HG03045 (cell line): ENCODE measurements at regions not wholly inside any gene's neighbourhood (a gene's known extent, or its start where the extent isn't known, plus 50 kb on each side); places are given as distances from the start of the nearest gene placed in this dataset.

ENCODE experiments used
- ATAC-seq: cut with Tn5 transposase; IDR thresholded peaks from one replicate; pipeline ENCODE4 v1.9.1; 2021; ENCODE audit warnings: mild to moderate bottlenecking, moderate library complexity; ENCODE audit not compliant: unreplicated experiment

DNA sequence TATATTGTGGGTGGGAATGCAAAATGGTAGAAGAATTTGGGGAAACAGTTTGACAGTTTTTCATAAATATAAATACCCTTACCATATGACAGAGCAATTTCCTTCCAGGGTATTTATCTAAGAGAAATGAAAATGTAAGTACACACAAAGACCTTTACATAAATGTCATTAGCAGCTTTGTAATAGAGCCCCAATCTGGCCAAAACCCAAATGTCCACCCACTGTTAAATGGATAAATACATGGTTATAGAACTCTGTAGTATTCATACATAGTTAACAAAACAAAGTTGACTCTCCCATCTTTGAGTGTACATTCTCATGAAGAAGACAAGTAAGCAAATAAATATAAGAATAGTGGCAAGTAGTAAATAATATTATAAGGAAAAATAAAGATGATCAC is 514.8 kb upstream of the NOX3 start:
- ATAC-seq: no peak

DNA sequence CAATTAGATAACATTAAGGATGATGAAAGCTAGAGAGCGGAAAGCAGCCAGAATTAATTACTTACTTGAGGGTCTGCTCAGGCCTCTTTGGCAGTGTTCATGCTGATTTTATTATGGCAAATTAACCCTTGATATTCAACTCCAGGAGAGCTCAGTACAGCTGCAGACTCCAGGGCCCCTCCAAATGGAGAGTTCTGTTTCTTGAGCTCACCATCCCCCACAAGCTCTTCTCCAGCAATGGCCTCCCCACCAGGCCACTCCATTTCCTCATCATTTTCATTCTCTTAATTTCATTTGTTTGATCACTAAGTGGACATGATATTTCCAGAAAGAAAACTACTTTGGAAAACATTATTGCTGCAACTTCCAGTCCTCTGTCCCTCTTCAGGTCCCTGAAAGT is 513.3 kb upstream of the NOX3 start:
- no peak for ATAC-seq

DNA sequence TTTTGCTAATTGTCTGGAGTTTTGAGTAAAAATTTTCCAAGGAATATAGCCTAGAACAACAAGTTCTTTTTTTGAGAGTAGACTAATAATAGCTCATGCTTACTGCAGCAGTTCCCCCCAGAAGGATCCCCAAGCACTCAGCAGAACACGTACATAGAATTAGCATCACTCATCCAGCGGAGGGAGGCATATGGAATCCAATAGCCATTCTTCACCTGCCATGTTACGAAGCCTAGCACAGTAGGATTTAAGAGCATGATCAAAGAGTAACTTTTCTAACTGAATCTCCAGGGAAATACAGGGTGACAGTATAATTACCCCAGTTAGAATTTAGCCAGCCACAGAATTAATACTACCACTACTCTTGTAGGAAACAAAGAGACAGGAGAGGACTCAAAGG is 511.7 kb upstream of the NOX3 start:
- ATAC-seq: no peak

DNA sequence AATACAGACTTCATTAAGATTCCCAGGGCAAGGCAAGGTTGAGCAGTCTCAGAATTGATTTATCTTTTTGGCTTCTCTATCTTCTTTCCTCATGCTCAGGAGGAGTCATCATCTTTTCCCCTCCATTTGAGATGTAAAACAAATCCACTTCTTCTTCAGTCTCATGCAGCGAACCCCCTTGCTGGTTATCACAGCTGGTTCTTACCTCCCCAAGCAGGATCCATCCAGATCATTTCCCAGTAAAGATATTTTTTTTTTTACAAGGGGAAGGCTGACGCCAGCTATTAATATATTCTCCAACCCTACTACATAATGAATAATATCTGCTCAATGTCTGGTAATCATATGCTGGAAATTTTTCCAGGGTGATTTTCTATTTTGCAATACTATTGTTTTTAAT is 508.9 kb upstream of the NOX3 start:
- no peak for ATAC-seq

DNA sequence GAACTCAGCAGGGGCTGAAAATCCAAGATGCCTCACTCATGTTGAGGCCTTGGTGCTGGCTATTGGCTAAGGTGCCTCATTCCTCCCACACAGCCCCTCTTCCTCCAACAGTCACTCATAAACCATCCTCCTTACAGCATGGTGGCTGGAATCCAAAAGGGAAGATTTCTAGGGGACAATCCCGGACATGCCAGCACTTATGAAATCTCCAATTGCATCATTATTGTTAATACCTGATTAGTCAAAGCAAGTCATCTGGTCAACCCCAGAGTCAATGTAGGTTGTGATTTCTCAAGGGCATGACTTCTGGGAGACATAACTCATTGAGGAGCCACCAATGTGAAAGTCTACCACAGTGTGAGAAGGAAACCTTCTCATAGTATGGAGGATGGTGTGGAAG is 506.6 kb upstream of the NOX3 start:
- no peak for ATAC-seq

GRCh38 chr6:155959898-155960495 is 504.4 kb upstream of the NOX3 start:
- no peak for ATAC-seq

DNA sequence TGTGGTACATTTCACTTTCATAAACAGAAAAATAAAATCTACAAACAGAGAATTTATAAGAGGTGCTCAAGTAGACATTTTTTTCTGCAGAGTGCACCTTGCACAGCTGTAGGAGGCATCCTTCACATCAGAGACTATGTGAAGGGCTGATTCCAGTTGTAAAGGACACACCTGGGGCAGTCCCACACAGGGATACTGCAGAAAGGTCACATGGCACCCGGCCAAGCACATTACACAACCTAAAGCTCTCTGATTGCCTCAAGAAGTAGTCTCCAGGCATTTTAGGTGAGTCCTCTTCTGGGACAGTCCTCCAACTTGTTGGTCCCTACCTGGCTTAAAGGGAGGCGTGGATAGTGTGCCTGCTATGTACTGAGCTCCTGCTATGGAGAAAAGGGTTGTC is 502.9 kb upstream of the NOX3 start:
- no peak for ATAC-seq

GRCh38 chr6:155955038-155955437 is 499.4 kb upstream of the NOX3 start:
- no peak for ATAC-seq

- no peak for ATAC-seq
These were observed 498.5 kb upstream of the NOX3 start for GRCh38 chr6:155954149-155954548.

DNA sequence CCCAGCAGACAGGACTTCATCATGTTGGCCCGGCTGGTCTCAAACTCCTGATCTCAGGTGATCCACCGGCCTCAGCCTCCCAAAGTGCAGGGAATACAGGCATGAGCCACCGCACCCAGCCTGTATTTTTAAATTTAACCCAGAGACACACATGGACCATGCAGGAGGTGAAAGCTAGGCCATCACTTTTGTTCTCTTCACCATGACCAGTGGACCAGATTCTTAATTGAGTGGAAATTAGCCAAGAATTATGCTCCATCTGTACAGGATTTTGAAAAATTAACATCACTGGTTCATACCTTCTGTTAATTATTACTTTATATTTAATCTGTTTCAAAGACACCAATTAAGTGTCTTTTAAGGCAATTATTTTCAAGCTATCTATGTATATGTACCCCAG is 493.6 kb upstream of the NOX3 start:
- ATAC-seq: no peak

DNA sequence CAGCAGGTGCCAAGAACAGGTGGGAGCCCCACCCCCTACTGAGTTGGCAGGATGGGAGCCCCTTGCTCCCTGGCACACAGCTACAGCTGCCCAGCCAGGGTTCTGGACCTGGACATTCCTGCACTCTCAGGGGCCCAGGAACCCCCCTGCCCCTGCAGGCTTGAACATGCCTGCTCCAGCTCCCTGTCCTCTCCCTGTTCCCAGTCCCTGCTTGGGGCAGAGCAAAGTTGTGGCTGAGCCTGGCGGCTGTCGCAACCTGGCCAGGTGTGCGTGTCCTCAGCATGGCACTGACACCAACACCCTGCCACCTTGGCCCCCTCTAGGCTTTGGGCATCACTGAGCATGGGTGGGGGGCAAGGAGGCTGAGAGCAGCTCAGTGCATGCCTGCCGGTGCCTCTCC is 491.2 kb upstream of the NOX3 start:
- no peak for ATAC-seq

GRCh38 chr6:155943635-155944034 is 488.0 kb upstream of the NOX3 start:
- no peak for ATAC-seq

- ATAC-seq: no peak
These were observed 483.6 kb upstream of the NOX3 start for GRCh38 chr6:155939253-155939652.

DNA sequence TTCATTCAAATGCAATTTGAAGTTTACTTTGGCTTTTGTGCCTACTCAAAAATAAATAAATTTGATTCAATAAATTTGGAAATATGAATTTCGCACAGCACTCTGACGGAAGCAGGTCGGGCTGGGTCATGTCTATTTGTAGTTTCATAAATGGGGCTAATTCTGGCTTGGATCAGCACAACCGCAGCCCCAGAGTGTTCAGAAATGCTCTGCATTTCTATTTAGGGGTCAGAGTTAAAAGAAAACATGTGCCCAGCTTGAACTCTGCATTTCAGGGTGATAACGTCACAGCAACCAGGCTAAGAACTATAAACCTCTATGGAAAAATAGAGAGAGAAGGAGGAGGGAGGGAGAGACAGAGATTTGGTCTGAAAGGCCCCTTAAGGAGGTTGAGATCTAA is 480.9 kb upstream of the NOX3 start:
- ATAC-seq: no peak

DNA sequence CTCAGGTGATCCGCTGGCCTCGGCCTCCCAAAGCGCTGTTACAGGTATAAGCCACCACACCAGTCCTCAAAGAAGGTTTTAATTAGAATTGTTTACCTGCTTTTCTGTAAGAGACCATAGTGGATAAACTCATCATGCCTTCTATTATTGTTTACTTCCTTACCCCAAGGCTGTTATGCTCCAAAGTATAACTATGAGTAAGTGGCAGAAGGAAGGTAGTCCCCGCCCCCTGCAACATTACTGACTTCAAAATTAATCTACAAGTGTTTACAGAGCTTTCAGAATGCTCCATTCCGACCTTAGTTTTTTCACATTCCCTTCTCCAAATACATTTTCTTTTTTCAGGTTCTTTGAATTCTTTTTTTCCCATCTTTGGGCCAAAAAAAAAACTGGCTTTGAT is 480.5 kb upstream of the NOX3 start:
- ATAC-seq: no peak

DNA sequence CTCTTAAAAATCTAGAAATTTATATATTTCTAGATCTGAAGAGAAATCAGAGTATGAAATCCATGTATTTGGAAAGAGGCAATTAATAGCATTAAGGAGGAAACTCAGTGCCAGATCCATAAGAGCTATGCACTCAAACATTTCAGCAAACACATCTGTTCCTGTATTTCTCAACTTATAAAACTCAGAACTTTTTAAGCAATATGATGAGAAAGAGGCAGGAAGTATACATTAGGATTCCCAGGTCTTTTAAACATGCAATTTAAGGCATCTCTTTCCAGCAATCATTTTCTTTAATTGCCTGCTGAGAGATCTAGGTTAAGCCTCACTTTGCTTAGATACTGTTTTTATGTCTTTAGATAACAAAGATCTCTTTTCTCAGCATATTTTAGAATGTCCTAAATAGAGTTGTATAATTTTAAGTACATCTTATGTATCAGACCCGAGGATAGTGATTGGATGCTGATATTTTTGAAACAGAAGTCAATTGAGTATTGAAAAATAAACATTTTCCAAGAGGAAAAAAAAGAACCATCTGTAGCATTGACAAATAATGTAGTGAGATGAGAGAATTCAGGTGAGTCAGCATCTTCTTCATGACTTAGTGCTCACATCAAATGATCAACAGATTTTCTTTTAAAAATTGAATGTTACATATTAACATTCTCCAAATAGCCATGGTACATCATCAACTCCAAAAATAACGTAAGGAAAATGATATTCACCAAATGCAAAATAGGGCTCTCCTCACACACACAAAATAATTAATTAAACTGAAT is 461.4 kb upstream of the NOX3 start:
- ATAC-seq: no peak

DNA sequence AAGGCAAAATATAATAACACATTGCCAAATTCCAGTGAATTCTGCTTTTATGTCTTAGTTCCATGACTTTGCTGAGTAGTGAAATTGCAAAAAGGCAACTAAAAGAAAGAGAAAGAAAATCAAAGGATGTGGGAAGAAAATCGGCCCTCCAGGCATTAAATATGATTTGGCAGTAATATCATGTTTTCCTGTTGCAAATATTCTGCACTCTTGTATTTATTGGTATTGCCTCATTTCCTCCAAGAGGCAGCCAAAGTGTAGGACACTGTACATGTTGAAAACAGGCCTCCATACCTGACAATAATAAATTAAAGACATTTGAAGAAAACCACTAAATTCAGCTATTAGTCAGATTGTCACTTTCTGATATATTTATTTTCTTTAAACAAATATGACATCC is 460.0 kb upstream of the NOX3 start:
- no peak for ATAC-seq

DNA sequence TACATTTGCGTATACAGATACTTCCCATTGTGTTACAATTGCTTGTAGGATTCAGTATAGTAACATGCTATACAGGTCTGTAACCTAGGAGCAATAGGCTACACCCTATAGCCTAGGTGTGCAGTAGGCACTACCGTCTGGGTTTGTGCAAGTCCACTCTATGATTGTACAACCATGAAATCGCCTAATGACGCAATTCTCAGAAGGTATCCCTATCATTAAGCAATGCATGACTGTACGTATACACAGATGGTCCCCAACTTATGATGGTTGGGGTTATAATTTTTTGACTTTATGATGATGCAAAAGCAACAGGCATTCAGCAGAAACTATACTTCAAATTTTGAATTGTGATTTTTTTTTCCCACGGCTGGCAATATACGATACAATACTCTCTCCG is 458.2 kb upstream of the NOX3 start:
- no peak for ATAC-seq

GRCh38 chr6:155909710-155910109 is 454.1 kb upstream of the NOX3 start:
- ATAC-seq: no peak

GRCh38 chr6:155895641-155896040 is 440.0 kb upstream of the NOX3 start:
- ATAC-seq: no peak

GRCh38 chr6:155894758-155895157 is 439.1 kb upstream of the NOX3 start:
- ATAC-seq: no peak

DNA sequence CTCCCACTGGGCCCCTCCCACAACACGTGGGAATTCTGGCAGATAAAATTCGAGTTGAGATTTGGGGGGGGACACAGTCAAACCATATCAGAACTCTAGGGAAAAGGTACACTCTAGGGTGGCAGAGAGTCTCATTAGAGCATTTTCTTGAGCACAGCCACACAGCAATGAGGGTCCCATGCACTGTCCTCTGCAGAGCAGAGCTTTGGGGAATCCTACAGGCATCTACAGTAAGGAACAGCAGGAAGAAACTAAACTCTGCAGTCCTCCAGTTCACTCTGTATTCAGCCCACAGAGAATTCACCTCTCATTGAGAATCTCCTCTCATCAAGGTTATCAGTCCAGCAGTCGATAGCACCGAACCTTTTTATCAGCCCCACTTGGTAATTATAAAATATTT is 438.6 kb upstream of the NOX3 start:
- ATAC-seq: no peak

DNA sequence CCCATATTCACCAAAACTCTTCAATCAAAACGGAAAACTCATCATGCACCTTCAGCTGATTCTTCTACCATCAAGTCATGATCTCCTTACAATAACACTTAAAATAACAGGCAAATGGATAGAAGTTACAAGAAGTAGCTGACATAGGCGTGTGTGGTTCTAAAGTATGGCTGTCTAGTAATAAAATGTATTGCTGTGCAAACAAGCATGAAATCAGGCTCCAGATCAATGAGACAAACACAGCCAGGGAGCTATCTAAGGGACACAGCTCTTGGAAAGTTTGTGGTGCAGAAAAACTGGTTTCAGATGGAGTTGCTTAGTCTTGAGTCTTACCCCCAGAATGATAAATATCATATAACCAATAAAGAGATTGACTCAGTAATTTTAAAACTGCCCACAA is 434.8 kb upstream of the NOX3 start:
- ATAC-seq: no peak
